Forelimb muscle (tissue), 1 donor: ENCODE measurements at regions not wholly inside any gene's neighbourhood (a gene's known extent, or its start where the extent isn't known, plus 50 kb on each side); places are given as distances from the start of the nearest gene placed in this dataset.

Source experiments
- DNase-seq: peaks from one replicate; pipeline ENCODE4 v3.0.0-alpha.2; 2013; ENCODE audit warnings: low read depth

DNA sequence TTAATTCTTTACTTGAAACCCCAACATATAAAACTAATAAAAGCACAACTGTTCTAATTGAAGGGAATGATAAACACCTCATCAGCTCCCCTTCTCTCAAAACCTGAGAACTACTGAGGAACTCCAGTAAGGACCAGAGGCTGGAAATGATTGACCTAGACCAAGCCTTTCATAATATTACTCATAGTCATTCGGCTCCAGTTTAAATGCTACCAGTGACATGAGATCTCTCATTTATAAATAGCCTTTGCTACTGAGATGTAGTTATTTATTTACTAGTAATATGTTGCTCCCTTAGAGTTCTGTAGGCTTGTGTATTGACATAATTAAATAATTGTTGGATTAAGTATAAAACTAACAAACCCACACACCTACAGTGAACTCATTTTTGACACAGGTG, 209.8 kb upstream of the PRMT6 start:
- no peak for DNase-seq

- no peak for DNase-seq
Observed at GRCh38 chr1:106861110-106861509, 195.4 kb upstream of the PRMT6 start.

DNA sequence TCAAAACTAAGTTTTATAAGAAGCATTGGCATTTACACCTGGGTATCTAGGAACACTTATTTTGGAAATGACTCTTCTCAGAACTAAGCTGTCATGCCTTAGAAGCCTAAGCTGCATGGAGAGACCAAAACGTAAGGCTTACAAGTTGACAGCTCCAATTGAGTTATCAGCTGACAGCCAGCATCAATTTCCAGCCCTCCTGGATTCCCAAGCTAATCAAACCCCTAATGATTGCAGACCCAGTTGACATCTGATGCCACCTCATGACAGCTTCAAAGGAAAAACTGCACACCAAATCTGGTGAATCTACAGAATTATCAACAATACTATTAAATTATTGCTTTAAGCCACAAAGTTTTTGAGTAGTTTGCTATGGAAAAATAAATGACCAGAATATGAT, 187.6 kb upstream of the PRMT6 start:
- DNase-seq: no peak

GRCh38 chr1:106875622-106876021, 180.9 kb upstream of the PRMT6 start:
- no peak for DNase-seq

DNA sequence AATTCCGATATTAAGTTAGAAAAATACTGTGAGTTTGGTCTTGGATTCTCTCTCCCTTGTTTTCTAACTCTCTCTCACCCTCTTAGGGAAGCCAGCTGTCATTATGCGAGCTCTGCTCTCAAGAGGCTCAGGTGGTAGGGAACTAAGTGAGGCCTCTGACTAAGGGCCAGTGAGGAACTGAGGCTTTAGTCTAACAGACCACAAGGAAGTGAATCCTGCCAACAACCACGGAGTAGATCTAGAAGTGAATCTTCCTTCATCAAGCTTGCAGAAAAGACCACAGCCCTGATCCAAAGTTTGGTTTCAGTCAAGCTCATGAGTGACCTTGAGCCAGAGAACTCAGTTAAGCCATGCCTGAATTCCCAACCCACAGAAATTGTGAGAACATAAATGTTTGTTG, 180.1 kb upstream of the PRMT6 start:
- DNase-seq: no peak

DNA sequence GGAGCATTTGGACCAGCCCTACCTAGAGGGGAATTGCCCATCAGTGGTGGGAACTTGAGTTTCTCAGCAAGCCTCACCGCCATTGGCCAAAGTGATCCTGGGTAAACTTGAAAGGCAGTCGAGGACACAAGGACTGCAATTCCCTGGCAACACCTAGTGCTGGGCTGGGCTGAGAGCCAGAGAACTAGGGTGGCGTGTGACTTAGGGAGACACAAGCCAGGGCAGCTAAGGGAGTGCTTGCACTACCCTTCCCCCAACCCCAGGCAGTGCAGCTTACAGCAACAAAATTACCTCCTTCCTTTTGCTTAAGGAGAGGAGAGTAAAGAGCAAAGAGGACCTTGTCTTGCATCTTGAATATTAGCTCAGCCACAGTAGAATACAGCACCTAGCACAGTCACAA, 176.9 kb upstream of the PRMT6 start:
- DNase-seq: no peak

DNA sequence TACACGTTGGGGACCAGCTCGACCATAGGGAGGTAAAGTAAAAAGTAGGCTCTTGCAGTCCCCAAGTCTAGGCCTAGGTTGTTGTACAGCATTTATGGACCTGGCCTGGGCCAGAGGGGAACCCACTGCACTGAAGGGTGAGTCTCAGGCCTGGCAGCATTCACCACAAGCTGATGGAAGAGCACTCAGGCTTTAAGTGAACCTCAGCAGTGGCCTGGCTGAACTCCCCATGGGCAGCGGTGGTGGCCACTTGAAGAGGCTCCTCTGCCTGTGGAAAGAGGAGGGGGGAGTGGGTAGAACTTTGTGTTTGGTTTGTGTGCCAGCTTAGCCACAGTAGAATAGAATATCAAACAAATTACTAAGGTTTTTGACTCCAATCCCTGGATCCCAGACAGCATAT, 176.2 kb upstream of the PRMT6 start:
- no peak for DNase-seq

DNA sequence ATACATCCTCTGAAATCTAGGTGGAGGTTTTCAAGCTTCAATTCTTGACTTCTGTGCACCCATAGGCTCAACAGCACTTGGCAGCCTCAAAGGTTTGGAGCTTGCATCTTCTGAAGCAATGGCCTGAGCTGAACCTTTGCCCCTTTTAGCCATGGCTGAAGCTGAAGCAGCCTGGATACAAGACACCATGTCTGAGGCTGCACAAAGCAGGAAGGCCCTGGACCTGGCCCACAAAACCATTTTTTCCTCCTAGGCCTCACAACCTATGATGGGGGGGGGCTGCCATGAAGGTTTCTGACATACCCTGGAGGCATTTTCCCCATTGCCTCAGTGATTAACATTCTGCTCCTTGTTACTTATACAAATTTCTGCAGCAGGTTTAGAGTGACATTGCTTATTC, 173.3 kb upstream of the PRMT6 start:
- DNase-seq: no peak

- no peak for DNase-seq
Observed at GRCh38 chr1:106889059-106889458, 167.4 kb upstream of the PRMT6 start.

DNA sequence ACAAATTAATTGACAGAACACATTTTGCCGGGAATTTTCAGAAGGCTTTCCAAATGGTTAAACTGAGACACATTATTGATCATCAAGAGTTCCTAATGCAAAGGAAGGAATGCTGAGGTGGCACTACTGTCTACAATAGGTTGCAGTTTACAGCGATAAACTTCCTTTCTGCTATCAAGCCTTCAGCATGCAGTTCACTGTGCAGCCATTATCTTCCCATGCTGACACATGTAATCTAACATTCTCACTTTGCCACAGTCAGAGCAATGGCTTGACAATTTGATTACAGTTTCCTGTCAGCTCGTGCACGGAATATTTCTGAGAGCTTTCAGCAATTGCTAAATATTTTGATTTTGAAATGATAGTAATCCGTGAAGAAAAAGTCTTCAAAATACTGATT, 166.9 kb upstream of the PRMT6 start:
- no peak for DNase-seq

DNA sequence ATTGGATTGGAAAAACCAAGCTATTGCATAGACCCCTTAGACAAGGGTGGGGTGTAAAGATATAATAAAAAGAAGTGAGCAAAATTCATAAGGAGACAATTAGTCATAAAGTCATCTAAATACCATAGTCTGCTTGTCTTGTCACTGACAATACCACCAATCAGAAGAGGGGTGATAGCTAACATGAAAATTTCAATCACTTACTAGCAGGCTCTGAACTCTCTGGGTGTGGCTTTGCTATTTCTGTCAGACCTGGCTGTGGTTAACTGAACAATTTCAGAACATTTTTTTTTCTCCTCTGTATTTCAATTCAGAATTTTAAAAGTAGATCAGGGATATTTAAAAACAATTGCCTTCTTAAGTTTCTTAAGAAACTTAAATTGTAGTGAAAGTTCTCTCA, 158.5 kb upstream of the PRMT6 start:
- no peak for DNase-seq

DNA sequence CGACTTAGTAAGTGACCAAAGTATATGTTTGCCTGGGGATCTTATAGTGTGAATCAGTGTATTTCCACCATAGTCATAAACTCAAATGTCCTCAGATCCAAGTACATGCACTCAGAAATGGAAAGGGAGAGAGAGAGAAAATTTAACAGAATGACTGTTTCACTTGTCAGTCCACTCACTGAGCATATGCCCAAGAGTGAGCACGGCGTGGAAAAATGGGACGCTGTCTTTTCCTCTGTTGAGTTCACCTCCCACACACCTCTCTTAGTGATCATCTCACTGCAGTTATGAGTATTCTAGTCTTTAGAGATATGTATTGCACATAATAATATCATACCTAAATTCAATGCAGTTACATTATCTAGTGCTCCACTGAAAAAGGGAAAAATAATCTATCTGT, 156.8 kb upstream of the PRMT6 start:
- no peak for DNase-seq

GRCh38 chr1:106907795-106908194, 148.7 kb upstream of the PRMT6 start:
- DNase-seq: no peak

GRCh38 chr1:106908689-106909088, 147.8 kb upstream of the PRMT6 start:
- DNase-seq: no peak

DNA sequence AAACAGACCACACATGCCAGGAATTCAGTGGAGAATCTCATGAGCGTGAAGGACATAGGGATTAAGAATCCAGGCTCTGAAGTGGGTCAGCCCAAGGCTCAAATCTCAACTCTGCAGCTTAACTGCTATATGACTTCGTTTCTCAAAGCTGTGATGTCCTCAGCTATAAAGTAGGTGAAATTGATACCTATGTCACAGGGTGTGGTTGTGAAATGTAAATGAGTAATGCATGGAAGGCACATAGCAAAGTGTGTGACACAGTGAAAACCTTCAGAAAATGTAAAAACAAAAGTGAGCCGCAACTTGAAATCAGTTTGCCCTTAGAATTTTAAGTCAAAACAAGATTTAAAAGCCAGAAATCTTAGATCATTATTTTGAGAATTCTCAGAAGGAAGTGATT, 145.7 kb upstream of the PRMT6 start:
- no peak for DNase-seq

DNA sequence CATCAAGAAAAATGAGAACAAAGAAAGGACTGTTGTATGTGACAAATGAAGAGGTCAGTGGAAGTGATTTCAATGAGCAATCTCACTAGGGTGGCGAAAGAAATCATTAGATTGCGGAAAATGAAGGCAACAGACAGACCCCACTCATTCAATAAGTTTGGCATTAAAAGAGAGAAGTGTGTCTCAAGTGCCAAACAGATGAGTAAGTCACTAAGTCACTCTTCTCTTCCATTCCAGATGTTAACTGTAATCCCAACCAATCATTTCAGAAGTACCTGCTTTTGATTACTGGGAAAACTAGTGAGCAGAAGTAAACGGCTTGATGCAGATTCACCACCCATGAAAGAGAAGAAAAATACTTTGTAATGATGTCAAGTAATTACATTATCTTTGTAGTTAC, 144.3 kb upstream of the PRMT6 start:
- no peak for DNase-seq

- DNase-seq: no peak
Observed at GRCh38 chr1:106921186-106921585, 135.3 kb upstream of the PRMT6 start.

GRCh38 chr1:106924360-106924759, 132.1 kb upstream of the PRMT6 start:
- no peak for DNase-seq

DNA sequence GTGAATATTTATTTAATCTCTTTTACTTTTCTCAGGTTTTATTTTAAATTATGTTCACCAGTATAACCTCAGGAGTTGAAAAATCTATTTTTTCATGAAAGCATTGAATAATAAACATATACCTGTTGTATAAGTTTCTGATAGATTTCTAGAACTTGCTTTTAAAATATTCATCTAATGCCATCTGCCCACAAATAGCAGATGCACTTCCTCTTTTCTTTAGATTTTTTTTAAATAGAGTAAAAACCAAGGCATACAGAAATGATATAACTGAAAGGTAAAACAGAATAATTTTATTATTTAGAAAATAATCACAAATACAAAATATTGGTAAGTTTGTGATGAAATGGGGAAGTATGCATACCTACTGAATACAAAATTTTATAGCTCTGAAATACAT, 130.7 kb upstream of the PRMT6 start:
- no peak for DNase-seq

- no peak for DNase-seq
Observed at GRCh38 chr1:106926803-106927582, 129.5 kb upstream of the PRMT6 start.

DNA sequence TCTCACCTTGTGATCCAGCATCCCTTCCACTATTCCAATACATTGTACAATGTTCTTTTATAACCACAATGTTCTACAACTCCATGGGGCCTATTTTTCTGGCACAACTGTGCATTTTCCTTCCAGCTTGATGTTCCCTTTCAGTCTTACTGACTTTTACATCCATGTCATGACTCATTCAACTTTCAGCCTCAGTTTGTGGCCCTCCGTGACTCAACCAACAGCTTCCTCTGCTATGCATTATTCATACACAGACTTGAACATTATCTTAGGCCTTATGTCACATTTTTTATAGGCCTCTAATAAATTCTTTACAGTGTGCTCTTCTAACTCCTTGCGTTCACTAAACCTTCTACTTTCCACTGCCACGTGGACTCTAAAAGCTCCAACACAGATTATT, 119.4 kb upstream of the PRMT6 start:
- no peak for DNase-seq

DNA sequence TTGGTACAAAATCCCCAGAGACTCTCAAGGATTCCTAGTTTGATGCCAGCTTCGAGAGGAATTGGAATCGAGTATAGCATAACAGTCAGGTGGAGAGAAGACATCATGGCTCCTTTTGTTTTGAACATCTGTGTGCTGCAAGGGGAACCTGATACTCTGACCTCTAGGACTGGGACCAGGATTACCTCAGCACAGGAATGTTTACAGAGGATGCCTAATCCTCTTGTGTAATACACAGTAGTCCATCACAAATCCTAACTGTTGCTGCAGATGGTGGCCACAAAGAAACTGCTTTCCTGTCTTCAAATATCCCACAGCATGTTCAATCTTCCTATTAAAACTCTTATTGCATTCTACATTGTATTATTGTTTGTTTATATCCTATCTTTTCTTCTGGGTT, 111.8 kb upstream of the PRMT6 start:
- no peak for DNase-seq

DNA sequence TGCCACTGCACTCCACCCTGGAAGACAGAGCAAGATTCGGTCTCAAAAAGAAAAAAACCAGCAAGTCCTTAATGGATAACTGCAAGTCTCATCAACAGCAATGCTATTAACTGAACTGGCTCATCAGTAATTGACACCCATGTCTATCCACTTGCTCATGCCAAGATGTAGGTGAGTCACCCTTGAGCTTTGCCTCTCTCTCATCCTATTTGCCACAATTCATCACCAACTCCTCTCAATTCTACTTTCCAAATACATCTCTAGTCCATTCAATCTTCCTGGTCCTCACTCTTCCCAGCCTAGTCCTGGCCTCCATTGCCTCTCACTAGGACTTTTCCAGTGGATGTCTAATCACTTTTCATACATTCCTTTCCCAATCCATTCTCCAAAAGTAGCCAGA, 103.7 kb upstream of the PRMT6 start:
- DNase-seq: no peak

DNA sequence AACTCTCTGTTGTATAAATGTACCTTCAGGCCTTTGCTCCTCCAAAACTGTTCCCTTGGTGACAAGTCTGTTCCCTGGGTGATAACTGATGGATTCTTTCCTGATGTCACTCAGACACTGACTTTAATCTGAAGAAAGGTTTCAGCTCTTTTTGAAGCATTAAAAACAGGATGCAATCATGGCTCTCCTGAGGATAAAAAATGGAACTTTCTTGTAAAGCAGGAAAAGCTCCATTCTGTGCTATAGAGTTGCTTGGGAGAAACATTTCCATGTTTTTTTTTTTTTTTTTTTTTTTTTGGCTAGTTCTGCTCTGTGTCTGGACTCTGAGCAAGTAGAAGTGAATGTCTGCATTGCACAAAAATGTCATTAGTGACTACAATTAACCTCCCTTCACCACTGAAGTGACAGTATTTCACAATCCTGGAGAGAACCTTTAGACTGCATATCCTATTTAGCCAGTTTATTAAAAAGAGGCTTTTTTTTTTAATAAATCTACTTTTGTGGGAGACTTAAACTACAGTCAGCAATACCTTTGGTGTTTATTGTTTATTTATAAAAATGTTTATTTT, 101.7 kb upstream of the PRMT6 start:
- peak; percentile 32 for DNase-seq
